K562 (cell line): ENCODE measurements at regions not wholly inside any gene's neighbourhood (a gene's known extent, or its start where the extent isn't known, plus 50 kb on each side); places are given as distances from the start of the nearest gene placed in this dataset.

Experiments used
- CBFB ChIP-seq: sonication (generic); formaldehyde crosslinking; IDR thresholded peaks from 2 replicates; pipeline ENCODE4 v1.4.0; 2020; ENCODE audit warnings: mild to moderate bottlenecking, missing genetic modification reagents
- CREBBP ChIP-seq: IDR thresholded peaks from one replicate; pipeline ENCODE4 v1.6.1; 2012; ENCODE audit warnings: low read depth, mild to moderate bottlenecking, control low read depth, inconsistent platforms, low read length
- LCOR ChIP-seq: sonication (generic); formaldehyde crosslinking; IDR thresholded peaks from 2 replicates; pipeline ENCODE4 v1.8.0; 2022; ENCODE audit warnings: mild to moderate bottlenecking, missing genetic modification reagents
- MYNN ChIP-seq, 2 experiments: sonication (generic); formaldehyde crosslinking in 1 of 2; IDR thresholded peaks; 2 replicates each; pipeline versions ENCODE4 v1.5.0 to v1.6.1; 2016 to 2020; ENCODE audit warnings: antibody characterized with exemption in 1 of 2, missing genetic modification reagents in 1 of 2
- NFIC ChIP-seq: fragments of 450-650 bp; IDR thresholded peaks from 2 replicates; pipeline ENCODE4 v1.6.1; 2017; ENCODE audit warnings: mild to moderate bottlenecking, inconsistent platforms
- RAD21 ChIP-seq, 2 experiments: fragments of 250-450 bp in 1 of 2; fragments of 450-650 bp in 1 of 2; sonication (Bioruptor Pico) in 1 of 2; formaldehyde crosslinking in 1 of 2; IDR thresholded peaks in 1 of 2; conservative IDR thresholded peaks in 1 of 2; 2 replicates each; pipeline versions ENCODE4 v1.4.0 to v1.8.0; 2020 to 2022; ENCODE audit warnings: mild to moderate bottlenecking in 2 of 2, moderate library complexity in 1 of 2
- RAD51 ChIP-seq: fragments of 450-650 bp; IDR thresholded peaks from 2 replicates; pipeline ENCODE4 v1.7.1; 2016; ENCODE audit warnings: low read depth, mild to moderate bottlenecking, borderline replicate concordance
- SRF ChIP-seq, 2 experiments: fragments of 250-450, 450-650 bp in 1 of 2; sonication (Bioruptor Pico) in 1 of 2; sonication (generic) in 1 of 2; formaldehyde crosslinking; IDR thresholded peaks; 2 replicates each; pipeline versions ENCODE4 v1.5.0 to v1.5.1; 2020 to 2022; ENCODE audit warnings: mild to moderate bottlenecking in 1 of 2, missing genetic modification reagents in 1 of 2
- SRSF7 ChIP-seq: fragments of 200-400 bp; formaldehyde crosslinking; optimal IDR thresholded peaks from 2 replicates; pipeline ENCODE3; 2017; ENCODE audit warnings: mild to moderate bottlenecking, low read depth, low read length
- THRAP3 ChIP-seq: fragments of 450-650 bp; IDR thresholded peaks from 2 replicates; pipeline ENCODE4 v1.6.1; 2016; ENCODE audit warnings: mild to moderate bottlenecking, inconsistent platforms, borderline replicate concordance
- ZKSCAN3 ChIP-seq: fragments of 250-450 bp; sonication (Bioruptor Pico); IDR thresholded peaks from 2 replicates; pipeline ENCODE4 v1.4.0; 2020
- ZNF76 ChIP-seq: fragments of 250-450 bp; sonication (Bioruptor Pico); IDR thresholded peaks from 2 replicates; pipeline ENCODE4 v1.4.0; 2020; ENCODE audit warnings: mild to moderate bottlenecking, moderate library complexity, borderline replicate concordance
- TF ChIP-seq, protein P1 (sequence below), 2 experiments: IDR thresholded peaks in 1 of 2; conservative IDR thresholded peaks in 1 of 2; 2 replicates each; pipeline ENCODE4 v1.6.1; 2016; ENCODE audit warnings: low read depth in 2 of 2, mild to moderate bottlenecking in 1 of 2, missing compliant biosample characterization in 1 of 2, missing genetic modification characterization in 1 of 2, moderate library complexity in 1 of 2
- TF ChIP-seq, protein P2 (sequence below): fragments of 250-450 bp; sonication (Bioruptor Pico); IDR thresholded peaks from 2 replicates; pipeline ENCODE4 v1.9.0; 2021; ENCODE audit warnings: mild to moderate bottlenecking
- TF ChIP-seq, protein P3 (sequence below): fragments of 450-650 bp; IDR thresholded peaks from 2 replicates; pipeline ENCODE4 v1.7.1; 2018; ENCODE audit warnings: mild to moderate bottlenecking, low read depth; ENCODE audit not compliant: partially characterized antibody
- TF ChIP-seq, protein P4 (sequence below), 2 experiments: IDR thresholded peaks; 2 replicates each; pipeline ENCODE4 v1.6.1; 2011; ENCODE audit warnings: borderline replicate concordance in 1 of 2, control low read depth in 1 of 2, low read depth in 1 of 2, low read length in 1 of 2, mild to moderate bottlenecking in 1 of 2, mixed read lengths in 1 of 2, moderate library complexity in 1 of 2; ENCODE audit not compliant: insufficient read depth in 1 of 2, insufficient read length in 1 of 2, poor library complexity in 1 of 2, severe bottlenecking in 1 of 2; ENCODE audit errors: extremely low read depth in 1 of 2
- TF ChIP-seq, protein P5 (sequence below): fragments of 450-650 bp; IDR thresholded peaks from 2 replicates; pipeline ENCODE4 v1.6.1; 2016; ENCODE audit warnings: antibody characterized with exemption

DNA sequence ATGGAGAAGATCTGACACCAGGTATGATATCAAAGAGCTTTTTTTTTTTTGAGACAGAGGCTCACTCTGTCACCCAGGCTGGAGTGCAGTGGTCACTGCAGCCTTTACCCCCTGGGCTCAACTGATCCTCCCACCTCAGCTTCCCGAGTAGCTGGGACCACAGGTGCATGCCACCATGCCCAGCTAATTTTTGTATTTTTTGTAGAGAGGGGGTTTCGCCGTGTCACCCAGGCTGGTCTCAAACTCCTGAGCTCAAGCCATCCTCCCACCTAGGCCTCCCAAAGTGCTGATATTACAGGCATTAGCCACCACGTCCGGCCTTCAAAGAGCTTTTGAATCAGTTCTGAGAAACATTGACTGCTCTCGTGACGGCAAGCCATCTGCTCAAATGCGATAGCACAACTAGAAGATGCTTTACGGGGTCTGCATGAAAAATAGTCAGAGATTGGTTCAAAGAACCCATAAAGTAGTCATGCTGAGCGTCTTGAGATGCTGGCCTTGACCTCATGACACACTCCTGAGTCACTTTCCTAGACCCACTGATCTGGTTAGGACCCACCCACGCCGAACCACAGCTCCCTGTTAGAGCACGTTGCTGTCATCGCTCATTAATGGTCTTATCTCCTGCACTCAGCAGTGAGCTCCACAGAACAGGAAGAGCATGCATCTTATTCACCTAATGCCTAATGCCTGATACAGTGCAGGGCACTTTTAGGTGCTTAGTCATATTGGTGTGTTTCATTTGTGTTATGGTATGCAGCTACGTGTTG, 57.0 kb upstream of the NR2F2 start (continued):
- TF ChIP-seq, protein P1, sequence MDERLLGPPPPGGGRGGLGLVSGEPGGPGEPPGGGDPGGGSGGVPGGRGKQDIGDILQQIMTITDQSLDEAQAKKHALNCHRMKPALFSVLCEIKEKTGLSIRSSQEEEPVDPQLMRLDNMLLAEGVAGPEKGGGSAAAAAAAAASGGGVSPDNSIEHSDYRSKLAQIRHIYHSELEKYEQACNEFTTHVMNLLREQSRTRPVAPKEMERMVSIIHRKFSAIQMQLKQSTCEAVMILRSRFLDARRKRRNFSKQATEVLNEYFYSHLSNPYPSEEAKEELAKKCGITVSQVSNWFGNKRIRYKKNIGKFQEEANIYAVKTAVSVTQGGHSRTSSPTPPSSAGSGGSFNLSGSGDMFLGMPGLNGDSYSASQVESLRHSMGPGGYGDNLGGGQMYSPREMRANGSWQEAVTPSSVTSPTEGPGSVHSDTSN (CRISPR knock-in tag; IDR thresholded peaks at IDR 0.05; ENCODE audit: low read depth) = no peak
- TF ChIP-seq, protein P1 (tag; conservative IDR thresholded peaks at IDR 0.05; ENCODE audit: low read depth) = peak; percentile 96
- TF ChIP-seq RAD21 (CRISPR knock-in tag; conservative IDR thresholded peaks at IDR 0.05 in 1 of 2, IDR thresholded peaks at IDR 0.05 in 1 of 2) = peak in 1 of 2 experiments; percentile 16; a peak in 2 of 4 replicates
- TF ChIP-seq RAD51 = peak; percentile 67
- TF ChIP-seq, protein P2, sequence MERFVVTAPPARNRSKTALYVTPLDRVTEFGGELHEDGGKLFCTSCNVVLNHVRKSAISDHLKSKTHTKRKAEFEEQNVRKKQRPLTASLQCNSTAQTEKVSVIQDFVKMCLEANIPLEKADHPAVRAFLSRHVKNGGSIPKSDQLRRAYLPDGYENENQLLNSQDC = no peak
- TF ChIP-seq, protein P3, sequence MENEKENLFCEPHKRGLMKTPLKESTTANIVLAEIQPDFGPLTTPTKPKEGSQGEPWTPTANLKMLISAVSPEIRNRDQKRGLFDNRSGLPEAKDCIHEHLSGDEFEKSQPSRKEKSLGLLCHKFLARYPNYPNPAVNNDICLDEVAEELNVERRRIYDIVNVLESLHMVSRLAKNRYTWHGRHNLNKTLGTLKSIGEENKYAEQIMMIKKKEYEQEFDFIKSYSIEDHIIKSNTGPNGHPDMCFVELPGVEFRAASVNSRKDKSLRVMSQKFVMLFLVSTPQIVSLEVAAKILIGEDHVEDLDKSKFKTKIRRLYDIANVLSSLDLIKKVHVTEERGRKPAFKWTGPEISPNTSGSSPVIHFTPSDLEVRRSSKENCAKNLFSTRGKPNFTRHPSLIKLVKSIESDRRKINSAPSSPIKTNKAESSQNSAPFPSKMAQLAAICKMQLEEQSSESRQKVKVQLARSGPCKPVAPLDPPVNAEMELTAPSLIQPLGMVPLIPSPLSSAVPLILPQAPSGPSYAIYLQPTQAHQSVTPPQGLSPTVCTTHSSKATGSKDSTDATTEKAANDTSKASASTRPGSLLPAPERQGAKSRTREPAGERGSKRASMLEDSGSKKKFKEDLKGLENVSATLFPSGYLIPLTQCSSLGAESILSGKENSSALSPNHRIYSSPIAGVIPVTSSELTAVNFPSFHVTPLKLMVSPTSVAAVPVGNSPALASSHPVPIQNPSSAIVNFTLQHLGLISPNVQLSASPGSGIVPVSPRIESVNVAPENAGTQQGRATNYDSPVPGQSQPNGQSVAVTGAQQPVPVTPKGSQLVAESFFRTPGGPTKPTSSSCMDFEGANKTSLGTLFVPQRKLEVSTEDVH = peak; percentile 66
- peak; percentile 92 for TF ChIP-seq MYNN (IDR thresholded peaks at IDR 0.05)
- TF ChIP-seq MYNN (CRISPR knock-in tag; IDR thresholded peaks at IDR 0.05) = no peak
- TF ChIP-seq CBFB (CRISPR knock-in tag) = peak; percentile 94
- TF ChIP-seq CREBBP = no peak
- peak; percentile 99 for TF ChIP-seq LCOR (CRISPR knock-in tag)
- TF ChIP-seq, protein P4, sequence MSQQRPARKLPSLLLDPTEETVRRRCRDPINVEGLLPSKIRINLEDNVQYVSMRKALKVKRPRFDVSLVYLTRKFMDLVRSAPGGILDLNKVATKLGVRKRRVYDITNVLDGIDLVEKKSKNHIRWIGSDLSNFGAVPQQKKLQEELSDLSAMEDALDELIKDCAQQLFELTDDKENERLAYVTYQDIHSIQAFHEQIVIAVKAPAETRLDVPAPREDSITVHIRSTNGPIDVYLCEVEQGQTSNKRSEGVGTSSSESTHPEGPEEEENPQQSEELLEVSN (IDR thresholded peaks at IDR 0.05; ENCODE audit: borderline replicate concordance in 1 of 2, extremely low read depth in 1 of 2, insufficient read depth in 1 of 2, insufficient read length in 1 of 2, low read depth in 1 of 2, low read length in 1 of 2, poor library complexity in 1 of 2, severe bottlenecking in 1 of 2) = peak in 1 of 2 experiments; percentile 38
- no peak for TF ChIP-seq SRSF7
- no peak for TF ChIP-seq ZKSCAN3 (CRISPR knock-in tag)
- no peak for TF ChIP-seq THRAP3
- TF ChIP-seq NFIC = peak; percentile 90
- TF ChIP-seq ZNF76 (CRISPR knock-in tag) = peak; percentile 11; the same call in 1 of the 2 replicates
- peak in 1 of 2 experiments; percentile 58; a peak in 1 of 4 replicates for TF ChIP-seq SRF (CRISPR knock-in tag; IDR thresholded peaks at IDR 0.05)
- TF ChIP-seq, protein P5, sequence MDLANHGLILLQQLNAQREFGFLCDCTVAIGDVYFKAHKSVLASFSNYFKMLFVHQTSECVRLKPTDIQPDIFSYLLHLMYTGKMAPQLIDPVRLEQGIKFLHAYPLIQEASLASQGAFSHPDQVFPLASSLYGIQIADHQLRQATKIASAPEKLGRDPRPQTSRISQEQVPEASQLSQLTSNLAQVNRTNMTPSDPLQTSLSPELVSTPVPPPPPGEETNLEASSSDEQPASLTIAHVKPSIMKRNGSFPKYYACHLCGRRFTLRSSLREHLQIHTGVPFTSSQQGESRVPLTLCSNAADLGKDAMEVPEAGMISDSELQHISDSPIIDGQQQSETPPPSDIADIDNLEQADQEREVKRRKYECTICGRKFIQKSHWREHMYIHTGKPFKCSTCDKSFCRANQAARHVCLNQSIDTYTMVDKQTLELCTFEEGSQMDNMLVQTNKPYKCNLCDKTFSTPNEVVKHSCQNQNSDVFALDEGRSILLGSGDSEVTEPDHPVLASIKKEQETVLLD = peak; percentile 86; the same call in 1 of the 2 replicates
